ENCODE measurements at regions not wholly inside any gene's neighbourhood (a gene's known extent, or its start where the extent isn't known, plus 50 kb on each side); places are given as distances from the start of the nearest gene placed in this dataset.

DNA sequence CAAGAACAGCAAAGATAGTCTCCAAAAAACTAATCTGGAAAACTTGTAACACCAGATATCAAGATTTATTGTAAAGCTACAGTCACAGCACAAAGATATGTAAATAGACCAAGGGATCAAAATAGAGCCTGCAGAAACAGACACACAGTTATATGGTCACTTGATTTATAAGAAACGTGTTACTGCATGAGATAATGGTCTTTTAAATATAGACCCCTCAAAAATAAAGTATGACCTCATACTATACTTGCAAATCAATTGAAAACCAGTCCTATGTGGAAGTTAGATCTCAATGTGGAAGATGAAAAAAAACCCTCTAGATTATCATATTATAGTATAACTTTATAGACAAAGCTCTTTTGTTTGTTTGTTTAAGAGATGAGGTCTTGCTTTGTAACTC is 247.3 kb upstream of the CNR1 start:
- TF ChIP-seq, protein P1, sequence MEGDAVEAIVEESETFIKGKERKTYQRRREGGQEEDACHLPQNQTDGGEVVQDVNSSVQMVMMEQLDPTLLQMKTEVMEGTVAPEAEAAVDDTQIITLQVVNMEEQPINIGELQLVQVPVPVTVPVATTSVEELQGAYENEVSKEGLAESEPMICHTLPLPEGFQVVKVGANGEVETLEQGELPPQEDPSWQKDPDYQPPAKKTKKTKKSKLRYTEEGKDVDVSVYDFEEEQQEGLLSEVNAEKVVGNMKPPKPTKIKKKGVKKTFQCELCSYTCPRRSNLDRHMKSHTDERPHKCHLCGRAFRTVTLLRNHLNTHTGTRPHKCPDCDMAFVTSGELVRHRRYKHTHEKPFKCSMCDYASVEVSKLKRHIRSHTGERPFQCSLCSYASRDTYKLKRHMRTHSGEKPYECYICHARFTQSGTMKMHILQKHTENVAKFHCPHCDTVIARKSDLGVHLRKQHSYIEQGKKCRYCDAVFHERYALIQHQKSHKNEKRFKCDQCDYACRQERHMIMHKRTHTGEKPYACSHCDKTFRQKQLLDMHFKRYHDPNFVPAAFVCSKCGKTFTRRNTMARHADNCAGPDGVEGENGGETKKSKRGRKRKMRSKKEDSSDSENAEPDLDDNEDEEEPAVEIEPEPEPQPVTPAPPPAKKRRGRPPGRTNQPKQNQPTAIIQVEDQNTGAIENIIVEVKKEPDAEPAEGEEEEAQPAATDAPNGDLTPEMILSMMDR (IDR thresholded peaks at IDR 0.05): no peak
- TF ChIP-seq POLR2A (IDR thresholded peaks at IDR 0.05) (no peak), POLR2AphosphoS5 (IDR thresholded peaks at IDR 0.05) (no peak)
